GM21528 (cell line): ENCODE measurements at regions not wholly inside any gene's neighbourhood (a gene's known extent, or its start where the extent isn't known, plus 50 kb on each side); places are given as distances from the start of the nearest gene placed in this dataset.

Experiments used
- ATAC-seq: cut with Tn5 transposase; IDR thresholded peaks from one replicate; pipeline ENCODE4 v1.9.1; 2021; ENCODE audit warnings: mild to moderate bottlenecking, moderate library complexity; ENCODE audit not compliant: unreplicated experiment, low FRiP score

DNA sequence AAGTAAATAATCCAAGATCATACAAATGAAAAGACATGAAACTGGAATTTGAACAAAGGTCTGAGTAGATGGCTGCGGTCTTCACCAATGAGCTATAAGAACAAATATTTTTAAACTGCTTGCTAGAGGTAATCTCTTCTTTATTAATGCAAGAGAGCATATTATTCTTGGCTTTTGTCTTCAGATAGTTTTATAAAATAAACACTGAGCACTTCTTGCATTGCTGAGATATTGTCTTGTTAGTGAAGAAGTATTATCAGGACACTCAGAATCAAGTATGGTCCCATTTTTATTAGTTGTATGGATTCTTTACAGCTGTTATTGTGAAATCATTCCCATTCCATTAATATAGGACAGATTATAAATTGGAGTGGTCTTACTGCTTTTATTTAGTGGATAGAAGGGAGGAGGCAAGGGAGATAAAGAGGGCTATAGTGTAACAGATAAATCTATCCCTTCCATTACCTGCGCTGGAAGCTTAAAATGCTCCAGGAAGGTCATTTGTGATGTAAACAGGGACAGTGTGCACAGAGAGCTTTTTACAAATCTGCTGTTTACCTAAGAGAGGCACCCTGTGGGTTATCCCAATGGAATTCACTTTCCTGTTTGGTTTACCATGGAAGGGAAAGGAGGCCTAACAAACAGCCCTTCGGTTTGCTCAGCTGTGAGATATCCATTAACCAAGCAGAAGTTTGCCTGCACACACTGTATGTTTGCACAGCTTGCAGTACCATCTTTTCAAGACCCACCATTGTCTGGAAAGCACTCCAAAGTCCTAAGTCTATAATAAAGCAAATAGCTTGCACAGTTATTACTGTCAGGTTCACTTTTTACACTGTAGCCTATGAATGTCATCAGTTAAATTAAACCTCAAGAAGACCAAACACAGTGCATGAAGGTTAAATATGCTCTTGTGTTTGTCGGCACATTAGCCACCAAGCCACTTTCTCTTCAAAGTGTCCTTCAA lies 347.7 kb upstream of the TGFBR2 start:
- ATAC-seq = no peak

DNA sequence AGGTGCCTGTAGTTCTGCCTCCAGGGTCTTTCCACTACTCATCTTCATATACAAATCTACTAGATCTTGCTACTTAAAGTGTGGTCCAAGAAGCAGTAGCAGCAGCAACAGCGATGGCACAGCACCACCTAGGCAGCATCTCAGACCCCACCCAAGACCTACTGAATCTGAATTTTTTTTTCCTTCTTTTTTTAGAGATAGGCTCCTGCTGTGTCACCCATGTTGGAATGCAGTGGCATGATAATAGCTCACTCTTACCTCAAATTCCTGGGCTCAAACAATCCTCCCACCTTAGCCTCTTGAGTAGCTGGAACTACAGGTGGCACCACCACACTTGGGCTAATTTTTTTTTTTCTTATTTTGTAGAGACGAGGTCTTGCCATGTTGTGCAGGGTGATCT lies 346.7 kb upstream of the TGFBR2 start:
- no peak for ATAC-seq

DNA sequence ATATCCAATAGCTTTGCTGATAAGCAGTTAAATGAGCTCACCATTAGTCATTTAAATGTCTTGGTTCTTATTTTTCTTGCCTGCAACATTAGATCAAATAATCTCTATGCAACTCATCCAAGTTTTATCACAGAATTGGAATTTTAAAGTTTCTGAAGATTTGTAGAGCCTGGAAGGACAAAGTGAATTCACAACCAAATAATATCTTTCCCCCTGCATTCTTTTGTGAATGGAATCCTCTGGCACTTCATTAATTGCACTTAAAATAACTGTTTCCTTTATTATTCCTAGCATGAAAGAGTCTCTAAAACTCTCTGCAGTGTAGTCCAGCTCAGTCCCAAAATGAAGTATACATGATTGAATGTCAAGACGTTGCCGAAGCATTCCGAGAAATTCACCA lies 345.6 kb upstream of the TGFBR2 start:
- ATAC-seq = no peak

DNA sequence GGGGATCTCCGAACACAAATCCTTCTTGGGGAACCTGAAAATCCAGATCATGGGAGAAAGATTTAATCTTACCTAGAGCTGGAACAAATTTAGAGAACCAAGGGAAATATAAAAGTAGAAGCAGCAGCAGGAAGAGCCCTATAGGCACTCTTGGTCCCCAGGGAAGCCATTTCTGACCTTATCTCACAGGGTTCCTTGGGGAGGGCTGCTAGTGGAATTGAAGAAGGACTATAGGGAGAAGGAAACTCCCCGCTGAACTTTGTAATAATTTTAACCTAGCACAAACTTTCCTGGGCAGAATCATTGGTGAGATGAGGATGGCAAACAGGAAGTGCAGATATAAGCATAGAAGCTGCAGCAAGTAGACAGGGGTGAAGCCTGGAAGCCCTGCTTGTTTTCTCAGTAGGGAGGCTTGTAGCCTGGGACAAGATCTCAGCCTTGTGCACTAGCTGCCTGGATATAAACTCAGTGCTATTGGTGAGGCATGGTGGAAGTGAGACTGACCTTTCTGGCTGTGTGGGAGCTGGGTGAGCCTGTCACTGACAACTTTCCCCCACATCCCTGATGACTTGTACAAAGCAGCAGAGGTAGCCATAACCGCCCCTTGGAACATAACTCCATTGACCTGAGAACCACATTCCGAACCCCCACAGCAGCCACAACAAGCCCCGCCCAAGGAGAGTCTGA lies 343.0 kb upstream of the TGFBR2 start:
- ATAC-seq = no peak

DNA sequence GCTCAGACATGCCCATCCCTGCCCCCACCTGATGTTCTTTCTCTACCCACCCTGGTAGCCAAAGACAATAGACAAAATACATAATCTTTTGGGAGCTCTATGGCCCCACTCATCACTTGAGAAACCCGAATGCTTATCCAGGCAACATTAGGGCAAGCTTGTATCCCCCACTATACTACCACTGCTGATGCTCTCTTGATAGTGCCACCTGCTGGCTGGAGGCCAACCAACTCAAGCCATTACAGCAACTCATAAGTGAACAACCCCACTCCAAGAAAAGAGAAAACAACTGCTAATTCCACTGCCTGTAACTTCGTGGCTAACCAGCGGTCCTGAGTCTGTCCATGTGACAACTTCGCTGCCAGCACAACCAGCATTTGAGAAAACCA lies 342.5 kb upstream of the TGFBR2 start:
- no peak for ATAC-seq

DNA sequence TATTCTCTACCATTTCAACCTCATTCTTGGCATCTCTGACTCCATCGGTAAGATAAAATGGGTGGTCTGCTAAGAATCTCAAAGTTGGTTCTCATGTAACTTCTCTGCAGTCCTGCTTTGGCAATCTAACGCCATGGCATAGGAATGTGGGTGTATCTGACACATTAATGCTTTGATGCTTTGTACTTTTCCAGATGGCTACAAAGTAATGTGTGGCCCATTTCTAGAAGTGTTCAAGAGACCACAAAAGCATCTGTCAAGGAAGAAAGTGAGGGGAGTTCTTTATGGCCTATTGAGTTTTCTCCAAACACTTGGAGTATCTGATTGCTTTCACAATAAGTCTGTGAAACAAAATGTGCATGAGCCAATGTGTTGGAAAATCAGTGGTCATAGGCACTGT lies 339.9 kb upstream of the TGFBR2 start:
- ATAC-seq = no peak

DNA sequence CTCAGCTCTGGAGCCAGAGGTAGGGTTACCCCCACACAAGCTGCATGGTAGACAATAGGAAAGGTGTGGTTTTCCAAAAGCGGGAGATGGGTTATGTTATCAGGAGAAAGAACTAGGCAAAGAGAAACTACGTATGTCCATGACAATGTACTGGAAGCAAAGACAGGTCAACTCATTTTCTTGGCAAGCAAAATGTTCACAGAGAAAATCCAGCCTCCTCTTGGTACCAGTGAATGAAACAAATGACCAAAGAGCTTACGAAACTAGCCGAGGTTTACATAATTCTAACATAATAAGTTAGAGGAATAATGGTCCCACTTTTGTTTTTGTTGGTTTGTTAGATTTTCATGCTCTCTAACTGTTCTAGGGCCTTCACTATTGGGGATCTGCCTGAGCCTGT lies 338.1 kb upstream of the TGFBR2 start:
- no peak for ATAC-seq

DNA sequence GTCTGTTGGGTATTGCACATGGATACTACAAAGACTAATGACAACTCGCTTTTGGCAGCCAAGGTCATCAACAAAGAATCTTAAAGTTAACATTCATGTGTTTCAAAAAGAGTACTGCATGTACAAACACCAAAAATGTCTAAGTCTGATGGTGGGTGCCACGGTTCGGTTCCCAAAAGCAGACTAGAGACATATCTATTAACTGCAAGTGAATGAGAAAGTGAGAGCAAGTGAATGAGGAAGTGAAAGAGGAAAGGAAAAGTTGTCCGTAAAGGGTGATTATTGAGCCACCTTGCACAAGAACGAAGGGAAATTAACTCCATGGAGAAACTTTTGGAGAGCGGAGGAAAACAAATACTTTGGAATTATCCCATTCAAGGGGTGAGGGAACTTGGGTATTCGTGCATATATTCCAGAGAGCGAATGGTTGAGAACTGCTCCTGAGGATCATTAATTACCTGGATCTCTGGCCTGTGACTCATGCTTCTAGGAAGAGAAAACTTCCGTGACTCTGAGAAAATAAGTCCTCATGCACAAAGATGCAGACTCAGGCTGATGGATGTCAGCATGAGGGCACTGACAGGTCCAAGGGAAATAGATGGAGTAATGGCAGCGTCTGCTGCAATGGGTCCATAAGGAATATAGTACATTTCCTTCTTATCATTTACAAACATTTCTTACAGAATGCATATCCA lies 336.5 kb upstream of the TGFBR2 start:
- peak; percentile 79 for ATAC-seq

DNA sequence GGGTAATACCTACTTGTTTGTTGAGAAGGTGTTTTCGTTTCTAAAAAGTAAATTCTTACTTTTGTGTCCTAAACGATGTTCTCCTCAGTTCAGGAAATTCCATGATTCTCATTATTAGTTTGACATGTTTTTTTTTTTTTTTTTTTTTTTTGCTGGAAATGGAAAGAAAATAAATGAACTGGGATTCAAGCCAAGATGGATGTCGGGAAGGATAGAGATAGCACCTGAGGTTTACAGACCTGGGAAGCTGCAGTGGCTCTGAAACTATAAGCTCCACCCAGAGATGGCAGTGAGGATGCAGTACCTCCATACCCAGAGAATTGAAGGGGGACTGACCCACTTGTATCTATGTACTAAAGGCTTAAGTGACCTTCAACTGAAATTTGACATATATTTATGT lies 334.6 kb upstream of the TGFBR2 start:
- ATAC-seq = no peak

DNA sequence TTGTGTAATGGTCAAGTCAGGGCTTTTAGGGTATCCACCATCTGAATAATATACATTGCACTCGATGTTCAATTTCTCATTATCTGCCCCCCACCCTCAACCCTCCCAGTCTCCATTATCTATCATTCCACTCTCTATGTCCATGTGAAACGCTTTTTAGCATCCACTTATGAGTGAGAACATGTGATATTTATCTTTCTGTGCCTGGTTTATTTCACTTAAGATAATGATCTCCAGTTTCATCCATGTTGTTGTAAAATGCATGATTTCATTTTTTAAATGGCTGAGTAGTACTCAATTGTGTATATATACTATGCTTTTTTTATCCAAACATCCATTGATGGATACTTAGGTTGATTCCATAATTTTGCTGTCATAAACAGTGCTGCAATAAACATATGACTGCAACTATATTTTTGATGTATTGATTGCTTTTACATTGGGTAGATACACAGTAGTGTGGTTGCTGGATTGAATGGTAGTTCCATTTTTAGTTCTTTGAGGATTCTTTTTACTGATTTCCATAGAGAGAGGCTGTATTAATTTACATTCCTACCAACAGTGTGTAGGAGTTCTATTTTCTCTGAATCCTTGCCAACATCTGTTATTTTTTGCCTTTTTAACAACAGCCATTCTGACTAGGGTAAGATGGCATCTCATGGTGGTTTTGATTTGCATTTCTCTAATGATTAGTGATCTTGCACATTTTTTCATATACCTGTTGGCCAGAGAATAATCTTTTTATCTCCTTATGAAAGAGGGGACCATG lies 332.9 kb upstream of the TGFBR2 start:
- ATAC-seq = no peak

DNA sequence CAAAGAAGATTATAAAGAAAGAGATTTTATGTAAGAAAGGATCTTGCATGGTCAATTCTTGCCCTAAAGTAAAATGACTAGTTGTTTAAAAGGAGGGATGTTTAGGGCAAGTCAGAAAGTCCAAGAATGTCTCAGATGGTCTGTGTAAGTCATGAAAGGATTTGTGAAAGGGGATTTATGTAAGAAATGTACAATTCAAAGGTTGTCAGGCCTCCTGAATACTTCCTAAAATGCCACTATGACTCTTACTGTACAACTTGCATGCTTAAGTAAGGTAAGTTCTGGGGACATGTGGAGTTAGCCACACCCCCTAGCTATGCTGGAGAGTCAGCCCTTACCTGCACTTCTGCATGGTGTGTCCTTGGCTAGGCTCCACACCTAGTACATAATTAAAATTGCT lies 328.9 kb upstream of the TGFBR2 start:
- no peak for ATAC-seq

DNA sequence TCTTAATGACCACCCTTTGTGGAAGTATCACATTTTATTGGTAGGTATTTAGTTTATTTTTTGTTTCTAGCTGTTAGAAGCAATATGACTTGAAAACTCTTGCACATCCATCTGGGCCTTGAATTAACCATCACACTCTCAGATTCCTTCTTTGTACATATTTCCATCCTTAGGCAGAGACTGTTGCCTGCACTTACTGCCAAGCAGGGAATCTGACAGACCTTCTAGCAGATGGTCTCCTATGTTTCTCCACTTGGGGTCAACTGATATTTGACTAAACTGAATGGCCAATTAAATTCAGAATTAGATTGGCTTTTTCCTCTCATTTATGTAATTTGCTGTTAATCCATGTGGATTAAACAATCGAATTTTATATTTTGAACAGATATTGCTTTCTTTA lies 324.9 kb upstream of the TGFBR2 start:
- ATAC-seq = no peak

DNA sequence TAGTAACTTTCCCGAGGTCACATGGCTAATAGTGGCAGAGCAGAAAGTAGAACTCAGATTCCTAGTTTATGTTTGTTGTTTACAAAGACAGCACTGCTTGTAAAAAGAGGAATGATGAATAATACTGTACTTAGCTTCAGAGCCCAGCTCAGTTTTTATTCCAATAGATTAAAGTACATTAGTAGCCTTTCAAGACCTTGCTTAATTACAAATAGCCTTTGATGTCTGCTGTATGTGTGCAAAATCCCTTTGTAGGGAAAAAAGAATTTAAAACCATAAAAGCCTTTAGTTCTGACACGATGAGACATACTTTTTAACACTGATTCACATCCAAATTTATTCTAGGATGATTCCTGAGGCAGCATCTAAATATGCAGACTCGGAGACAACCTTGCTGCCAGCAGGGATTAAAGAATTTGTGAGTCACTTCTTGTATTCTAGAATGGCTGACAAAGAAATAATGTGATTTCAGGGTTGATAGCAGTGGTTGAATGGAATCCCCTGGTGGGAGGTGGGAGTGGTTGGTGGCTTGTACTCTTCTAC lies 324.2 kb upstream of the TGFBR2 start:
- no peak for ATAC-seq

DNA sequence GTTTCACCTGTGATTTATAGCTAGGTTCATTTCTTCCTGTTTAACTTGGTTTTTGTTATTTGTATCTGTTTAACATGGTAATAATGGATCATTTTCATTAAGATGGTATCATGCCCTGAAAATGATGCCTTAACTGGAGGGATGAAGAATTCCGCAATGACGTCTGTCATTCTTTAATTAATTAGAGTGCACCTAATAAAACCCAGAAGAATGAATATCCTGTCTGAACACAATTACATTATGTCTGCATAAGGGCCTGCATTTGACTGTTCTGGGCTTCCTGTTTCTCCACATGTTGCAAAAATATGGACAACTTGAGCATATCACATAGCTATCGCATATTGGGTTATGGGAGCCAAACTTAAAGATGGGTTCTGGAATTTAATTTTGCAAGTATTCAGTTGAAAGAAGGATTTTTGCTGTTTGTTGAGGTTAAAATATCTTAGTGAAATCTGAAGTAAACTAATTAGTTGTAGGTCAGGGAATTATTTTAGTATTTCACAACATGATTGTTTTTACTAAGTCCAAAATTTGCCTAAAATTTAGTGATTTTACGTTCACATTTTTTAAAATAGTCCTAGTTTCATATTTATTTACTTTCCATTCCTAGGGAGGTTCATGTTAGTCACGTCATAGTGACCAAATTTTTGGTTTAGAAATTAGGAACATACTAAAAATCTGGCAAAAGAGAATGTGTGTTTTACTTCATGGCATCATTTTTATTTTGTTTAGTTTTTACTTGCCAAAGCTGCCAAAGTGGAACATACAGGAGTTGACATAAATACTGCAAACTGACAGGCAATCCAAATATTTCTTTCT lies 321.0 kb upstream of the TGFBR2 start:
- no peak for ATAC-seq

DNA sequence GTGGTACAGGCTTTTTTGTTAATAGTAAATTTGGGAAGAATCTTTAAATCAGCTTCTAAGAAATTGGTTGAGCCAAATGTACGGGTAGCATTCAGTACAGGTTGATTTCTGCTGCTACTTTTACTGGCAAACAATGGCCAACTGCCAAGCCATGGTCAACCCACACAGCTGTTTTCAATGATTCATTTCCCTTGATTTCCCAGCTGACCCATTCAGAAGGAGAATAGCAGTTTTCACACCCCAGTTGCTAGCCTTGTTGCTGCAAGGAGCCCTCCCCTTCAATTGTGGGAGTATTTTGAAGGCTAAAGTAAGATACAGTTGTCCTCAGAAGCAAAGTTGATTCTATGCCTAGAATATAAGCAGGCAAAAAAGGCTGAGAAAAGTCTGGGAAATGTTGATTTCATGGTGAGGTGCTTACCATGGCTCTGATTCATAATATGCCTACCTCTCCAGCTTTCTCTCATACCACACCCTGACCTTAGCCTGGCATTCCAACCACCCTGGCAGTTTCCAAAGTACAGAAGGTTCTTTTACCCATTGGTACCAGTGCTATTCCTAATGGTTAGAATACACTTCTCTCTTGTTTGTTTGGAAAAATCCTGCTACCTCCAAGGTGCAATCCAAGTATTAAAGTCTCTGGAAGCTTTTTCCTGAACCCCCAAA lies 320.3 kb upstream of the TGFBR2 start:
- no peak for ATAC-seq

DNA sequence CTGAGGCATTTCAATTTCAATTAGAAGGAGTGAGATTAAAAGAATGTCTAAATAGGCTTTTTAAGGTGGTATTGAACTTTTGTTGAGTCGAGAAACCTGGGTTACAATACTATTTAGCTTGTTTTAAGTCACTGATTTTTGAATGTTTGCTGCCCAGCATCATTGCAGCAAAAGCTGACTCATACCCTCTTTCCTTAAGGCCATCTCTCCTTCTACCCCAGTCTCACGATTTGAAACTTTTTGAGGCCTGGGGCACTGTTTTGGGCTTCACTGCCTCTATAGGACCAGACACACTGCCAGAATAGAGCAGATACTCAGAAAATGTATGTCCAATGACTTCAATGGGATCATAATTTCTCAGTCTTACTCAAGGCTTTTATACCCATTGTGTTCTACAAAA lies 319.6 kb upstream of the TGFBR2 start:
- ATAC-seq = no peak

DNA sequence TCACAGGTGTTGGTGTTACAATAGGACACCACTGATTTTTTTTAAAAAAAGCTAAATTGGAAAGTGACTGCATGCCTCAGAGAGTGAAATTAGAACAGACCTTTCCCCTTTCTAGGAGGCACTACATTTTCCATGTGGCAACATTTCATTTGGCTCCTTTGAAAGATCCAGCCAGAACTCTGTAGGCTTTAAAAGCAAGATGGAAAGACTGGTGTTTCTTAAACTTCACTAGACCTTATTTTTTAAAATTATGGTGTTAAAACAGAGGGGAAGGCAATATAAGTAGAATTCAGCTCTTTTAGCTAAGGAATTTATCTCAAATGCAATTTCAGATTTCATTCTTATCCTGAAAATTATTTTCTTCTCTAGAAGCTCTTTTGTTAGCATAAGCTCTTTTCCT lies 317.6 kb upstream of the TGFBR2 start:
- no peak for ATAC-seq

DNA sequence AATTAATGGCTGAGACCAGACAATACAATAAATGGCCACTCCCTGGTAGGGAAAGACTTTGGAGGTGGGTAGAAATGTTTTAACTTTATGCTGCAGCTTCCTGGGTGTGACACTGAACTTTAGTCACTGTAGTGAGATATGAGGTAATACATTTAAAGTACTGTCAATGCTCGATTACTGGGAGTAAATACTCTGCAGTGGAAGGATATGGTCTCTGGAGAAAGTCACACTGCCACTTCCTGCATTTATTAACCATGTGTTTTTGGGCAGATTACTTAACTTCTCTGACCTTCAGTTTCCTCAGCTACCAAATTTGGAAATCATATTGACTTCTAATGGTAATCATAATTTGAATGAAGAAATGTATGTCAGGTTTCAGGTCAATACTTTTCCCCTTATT lies 317.1 kb upstream of the TGFBR2 start:
- no peak for ATAC-seq

DNA sequence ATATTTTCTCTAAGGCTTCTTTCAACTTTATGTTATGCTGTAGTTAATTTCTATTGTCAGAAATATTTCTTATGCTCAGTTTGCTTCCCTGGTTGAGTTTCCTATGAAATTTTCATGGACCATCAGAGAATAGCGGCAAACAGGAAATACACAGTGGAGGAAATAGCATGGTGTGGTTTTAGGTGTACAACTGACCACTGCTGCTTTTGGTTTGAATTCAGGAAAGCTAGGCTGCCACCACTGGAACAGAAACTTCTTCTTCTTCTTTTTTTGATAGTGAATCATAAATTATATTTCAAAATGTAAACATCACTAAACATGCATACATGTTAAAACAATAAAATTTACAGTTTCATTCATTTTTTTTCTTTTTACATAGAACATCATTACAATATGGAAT lies 316.6 kb upstream of the TGFBR2 start:
- ATAC-seq = no peak
